ENCODE measurements at regions not wholly inside any gene's neighbourhood (a gene's known extent, or its start where the extent isn't known, plus 50 kb on each side); places are given as distances from the start of the nearest gene placed in this dataset.

- DNase-seq, result no peak
- WGBS, 2 donors, result 84 to 96% methylated on average over 1 of the region's 1 CpG
- TF ChIP-seq, protein P1, sequence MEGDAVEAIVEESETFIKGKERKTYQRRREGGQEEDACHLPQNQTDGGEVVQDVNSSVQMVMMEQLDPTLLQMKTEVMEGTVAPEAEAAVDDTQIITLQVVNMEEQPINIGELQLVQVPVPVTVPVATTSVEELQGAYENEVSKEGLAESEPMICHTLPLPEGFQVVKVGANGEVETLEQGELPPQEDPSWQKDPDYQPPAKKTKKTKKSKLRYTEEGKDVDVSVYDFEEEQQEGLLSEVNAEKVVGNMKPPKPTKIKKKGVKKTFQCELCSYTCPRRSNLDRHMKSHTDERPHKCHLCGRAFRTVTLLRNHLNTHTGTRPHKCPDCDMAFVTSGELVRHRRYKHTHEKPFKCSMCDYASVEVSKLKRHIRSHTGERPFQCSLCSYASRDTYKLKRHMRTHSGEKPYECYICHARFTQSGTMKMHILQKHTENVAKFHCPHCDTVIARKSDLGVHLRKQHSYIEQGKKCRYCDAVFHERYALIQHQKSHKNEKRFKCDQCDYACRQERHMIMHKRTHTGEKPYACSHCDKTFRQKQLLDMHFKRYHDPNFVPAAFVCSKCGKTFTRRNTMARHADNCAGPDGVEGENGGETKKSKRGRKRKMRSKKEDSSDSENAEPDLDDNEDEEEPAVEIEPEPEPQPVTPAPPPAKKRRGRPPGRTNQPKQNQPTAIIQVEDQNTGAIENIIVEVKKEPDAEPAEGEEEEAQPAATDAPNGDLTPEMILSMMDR (IDR thresholded peaks at IDR 0.05), result no peak
- TF ChIP-seq POLR2A (IDR thresholded peaks at IDR 0.05), result no peak
Measured at GRCh38 chr4:19327364-19327763, 924.3 kb upstream of the SLIT2 start.

DNA sequence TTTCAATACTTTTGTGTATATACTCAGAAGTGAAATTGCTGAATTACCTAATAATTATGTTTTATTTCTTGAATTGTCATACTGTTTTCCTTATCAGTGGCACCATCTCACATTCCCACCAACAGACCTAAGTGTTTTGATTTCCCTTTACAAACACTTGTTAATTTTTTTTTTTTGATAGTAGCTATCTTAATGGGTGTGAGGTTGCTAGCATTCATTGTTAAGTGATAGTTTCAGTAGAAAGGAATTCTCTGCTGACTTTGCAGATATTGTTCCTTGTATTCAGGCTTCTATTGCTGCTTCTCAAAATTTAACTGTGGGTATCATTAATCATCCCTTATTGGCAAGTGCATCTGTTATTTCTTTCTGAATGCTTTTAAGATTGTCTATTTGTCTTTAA is 927.5 kb upstream of the SLIT2 start:
- Histone ChIP-seq H3K4me3 (no peak overlapping the region), H3K27ac (no peak overlapping the region), H3K27me3 (no peaks in the 10 kb centered on the region), H3K9me3 (no peaks in the 10 kb centered on the region), H3K36me3 (no peaks in the 10 kb centered on the region), H3K4me1 (no peaks in the 10 kb centered on the region)
- intact Hi-C loops (cut with DNase I), result no loop called here
- DNase-seq, result no peak
- TF ChIP-seq POLR2A (IDR thresholded peaks at IDR 0.05), result no peak
- TF ChIP-seq, protein P1 (IDR thresholded peaks at IDR 0.05), result no peak

More at GRCh38 chr4:19327364-19327763, 924.3 kb upstream of the SLIT2 start:
- H3K4me1 ChIP-seq, result no peaks in the 10 kb centered on the region
- no peaks in the 10 kb centered on the region for H3K9me3 ChIP-seq
- no peak overlapping the region for H3K4me3 ChIP-seq
- intact Hi-C loops (cut with DNase I), result no loop called here
- H3K36me3 ChIP-seq, result no peaks in the 10 kb centered on the region
- no peaks in the 10 kb centered on the region for H3K27me3 ChIP-seq
- H3K27ac ChIP-seq, result no peak overlapping the region

DNA sequence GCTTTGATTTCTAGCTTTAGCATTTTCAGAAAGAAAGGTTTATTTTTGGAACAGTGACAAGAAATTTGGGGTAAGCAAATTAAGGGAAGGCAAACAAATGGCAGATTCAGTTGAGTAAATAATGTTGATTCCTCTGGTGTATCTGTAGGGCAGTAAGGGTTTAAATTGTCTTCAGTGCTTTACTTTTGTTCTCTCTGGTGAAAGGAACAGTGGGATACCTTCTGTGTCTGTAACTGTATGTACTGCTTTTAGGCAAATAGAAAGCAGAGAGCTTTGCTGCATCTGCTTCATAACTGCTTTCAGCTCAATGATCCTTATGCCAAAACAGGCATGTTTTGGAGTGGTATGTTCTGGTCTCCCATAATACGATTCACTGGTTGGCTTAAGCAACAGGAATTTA is 932.1 kb upstream of the SLIT2 start:
- Histone ChIP-seq H3K27me3 (no peaks in the 10 kb centered on the region), H3K27ac (no peak overlapping the region), H3K4me1 (no peaks in the 10 kb centered on the region), H3K36me3 (no peaks in the 10 kb centered on the region), H3K9me3 (no peaks in the 10 kb centered on the region), H3K4me3 (no peak overlapping the region)
- TF ChIP-seq, protein P1 (IDR thresholded peaks at IDR 0.05), result no peak
- TF ChIP-seq POLR2A (IDR thresholded peaks at IDR 0.05), result no peak
- no peak for DNase-seq
- 36 to 75% methylated on average over 1 of the region's 1 CpG for WGBS, 2 donors
- intact Hi-C loops (cut with DNase I), result no loop called here

- no peak overlapping the region for H3K27ac ChIP-seq
- no peaks in the 10 kb centered on the region for H3K4me1 ChIP-seq
- no peaks in the 10 kb centered on the region for H3K9me3 ChIP-seq
- no peaks in the 10 kb centered on the region for H3K27me3 ChIP-seq
- intact Hi-C loops (cut with DNase I), result no loop called here
- H3K4me3 ChIP-seq, result no peak overlapping the region
- H3K36me3 ChIP-seq, result no peaks in the 10 kb centered on the region
- DNase-seq, result no peak
- no peak for TF ChIP-seq POLR2A (IDR thresholded peaks at IDR 0.05)
- TF ChIP-seq, protein P1 (IDR thresholded peaks at IDR 0.05), result no peak
Measured at GRCh38 chr4:19317377-19317776, 934.3 kb upstream of the SLIT2 start.

- no peak overlapping the region for H3K4me3 ChIP-seq
- WGBS, 2 donors, result 50% methylated on average over 1 of the region's 1 CpG
- DNase-seq, result no peak
- TF ChIP-seq, protein P1 (IDR thresholded peaks at IDR 0.05), result no peak
- no peak for TF ChIP-seq POLR2A (IDR thresholded peaks at IDR 0.05)
- H3K27me3 ChIP-seq, result no peaks in the 10 kb centered on the region
- H3K27ac ChIP-seq, result no peak overlapping the region
- no peaks in the 10 kb centered on the region for H3K9me3 ChIP-seq
- intact Hi-C loops (cut with DNase I), result no loop called here
- no peaks in the 10 kb centered on the region for H3K4me1 ChIP-seq
- no peaks in the 10 kb centered on the region for H3K36me3 ChIP-seq
Measured at GRCh38 chr4:19314116-19314515, 937.6 kb upstream of the SLIT2 start.

Data from esophagus squamous epithelium (tissue), 5 donors.